A673 (cell line): ENCODE measurements at regions not wholly inside any gene's neighbourhood (a gene's known extent, or its start where the extent isn't known, plus 50 kb on each side); places are given as distances from the start of the nearest gene placed in this dataset.
A peak's percentile ranks its signal among the peaks of the same experiment; 100 is the strongest.

Experiments used
- BruUV-seq: library from RNA; stranded (reverse); fragments of 400-500 nt; replicated peaks from 2 replicates; lab custom pipeline; 2021; lab: Mats Ljungman, UMichigan
- CTCF ChIA-PET: fragments of 300-600 bp; sonication (Branson Sonifier 250); formaldehyde crosslinking; loops from one replicate; lab custom pipeline; 2022; ENCODE audit warnings: antibody characterized with exemption; lab: Charles Lee
- POLR2A ChIA-PET: fragments of 300-600 bp; sonication (Branson Sonifier 250); formaldehyde crosslinking; loops from one replicate; lab custom pipeline; 2022; ENCODE audit warnings: antibody characterized with exemption; ENCODE audit not compliant: low non-redundant PET; lab: Charles Lee
- DNase-seq: peaks from one replicate; pipeline ENCODE4 v3.0.0-alpha.2; 2015; ENCODE audit warnings: low spot score
- H3K27ac ChIP-seq: fragments of 200-600 bp; sonication (generic); 2 replicates; pipeline ENCODE4 v1.5.1; 2016; ENCODE audit warnings: mixed run types, low read depth, mild to moderate bottlenecking, mixed read lengths, antibody characterized with exemption, low read length; ENCODE audit not compliant: poor library complexity, severe bottlenecking
- H3K27me3 ChIP-seq: fragments of 200-600 bp; sonication (generic); replicated peaks from 2 replicates; pipeline ENCODE4 v1.6.1; 2017; ENCODE audit warnings: mixed run types, low read depth, mild to moderate bottlenecking, mixed read lengths, antibody characterized with exemption, low read length; ENCODE audit not compliant: insufficient read depth, poor library complexity
- H3K36me3 ChIP-seq: fragments of 200-600 bp; sonication (generic); 2 replicates; pipeline ENCODE4 v1.6.1; 2016; ENCODE audit warnings: mixed run types, mild to moderate bottlenecking, mixed read lengths, antibody characterized with exemption, low read length; ENCODE audit not compliant: insufficient read depth, poor library complexity, severe bottlenecking
- H3K4me1 ChIP-seq: fragments of 200-600 bp; sonication (generic); 2 replicates; pipeline ENCODE4 v1.6.1; 2017; ENCODE audit warnings: mixed run types, mild to moderate bottlenecking, mixed read lengths, antibody characterized with exemption, low read length; ENCODE audit not compliant: insufficient read depth, poor library complexity, severe bottlenecking
- H3K4me3 ChIP-seq: fragments of 200-600 bp; sonication (generic); 2 replicates; pipeline ENCODE4 v1.5.1; 2016; ENCODE audit warnings: low read depth, mixed run types, mild to moderate bottlenecking, mixed read lengths, low read length; ENCODE audit not compliant: poor library complexity, severe bottlenecking
- H3K9me3 ChIP-seq: fragments of 200-600 bp; sonication (generic); 2 replicates; pipeline ENCODE4 v1.6.1; 2016; ENCODE audit warnings: mixed run types, low read depth, mild to moderate bottlenecking, mixed read lengths, antibody characterized with exemption, low read length; ENCODE audit not compliant: poor library complexity, severe bottlenecking
- EZH2 ChIP-seq: fragments of 200-600 bp; sonication (generic); IDR thresholded peaks from 2 replicates; pipeline ENCODE4 v1.6.1; 2017; ENCODE audit warnings: borderline replicate concordance, low read depth, mild to moderate bottlenecking, mixed read lengths, antibody characterized with exemption, low read length; ENCODE audit not compliant: poor library complexity, severe bottlenecking
- intact Hi-C: fragments of 100-400 bp; cut with micrococcal nuclease; formaldehyde crosslinking; loops from one replicate; pipeline ENCODE4 v1.10.0; 2022; ENCODE audit not compliant: unreplicated experiment
- TF ChIP-seq, protein P1 (sequence below): fragments of 300-800, 200-600 bp; sonication (generic); conservative IDR thresholded peaks from 2 replicates; pipeline ENCODE4 v1.5.1; 2017; ENCODE audit warnings: low read depth, mild to moderate bottlenecking, antibody characterized with exemption, low read length, moderate library complexity, mixed read lengths

GRCh38 chr2:151030663-151031230 is 230.9 kb downstream of the RBM43 start:
- H3K4me1 ChIP-seq, result no peaks in the 10 kb centered on the region
- no peak overlapping the region for H3K27ac ChIP-seq
- DNase-seq, result no peak
- H3K27me3 ChIP-seq, result no peaks in the 10 kb centered on the region
- H3K9me3 ChIP-seq, result no peaks in the 10 kb centered on the region
- H3K4me3 ChIP-seq, result no peak overlapping the region
- CTCF ChIA-PET, result no interaction called here
- TF ChIP-seq, protein P1, sequence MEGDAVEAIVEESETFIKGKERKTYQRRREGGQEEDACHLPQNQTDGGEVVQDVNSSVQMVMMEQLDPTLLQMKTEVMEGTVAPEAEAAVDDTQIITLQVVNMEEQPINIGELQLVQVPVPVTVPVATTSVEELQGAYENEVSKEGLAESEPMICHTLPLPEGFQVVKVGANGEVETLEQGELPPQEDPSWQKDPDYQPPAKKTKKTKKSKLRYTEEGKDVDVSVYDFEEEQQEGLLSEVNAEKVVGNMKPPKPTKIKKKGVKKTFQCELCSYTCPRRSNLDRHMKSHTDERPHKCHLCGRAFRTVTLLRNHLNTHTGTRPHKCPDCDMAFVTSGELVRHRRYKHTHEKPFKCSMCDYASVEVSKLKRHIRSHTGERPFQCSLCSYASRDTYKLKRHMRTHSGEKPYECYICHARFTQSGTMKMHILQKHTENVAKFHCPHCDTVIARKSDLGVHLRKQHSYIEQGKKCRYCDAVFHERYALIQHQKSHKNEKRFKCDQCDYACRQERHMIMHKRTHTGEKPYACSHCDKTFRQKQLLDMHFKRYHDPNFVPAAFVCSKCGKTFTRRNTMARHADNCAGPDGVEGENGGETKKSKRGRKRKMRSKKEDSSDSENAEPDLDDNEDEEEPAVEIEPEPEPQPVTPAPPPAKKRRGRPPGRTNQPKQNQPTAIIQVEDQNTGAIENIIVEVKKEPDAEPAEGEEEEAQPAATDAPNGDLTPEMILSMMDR, result peak; percentile 60
- no peak for TF ChIP-seq EZH2
- no TSS peak for BruUV-seq
- intact Hi-C loops, result no loop called here
- POLR2A ChIA-PET, result no interaction called here
- no peaks in the 10 kb centered on the region for H3K36me3 ChIP-seq

- ChIA-PET POLR2A (no interaction called here), CTCF (no interaction called here)
- intact Hi-C loops, result no loop called here
Measured at GRCh38 chr2:151029406-151030157, 232.1 kb downstream of the RBM43 start.

DNA sequence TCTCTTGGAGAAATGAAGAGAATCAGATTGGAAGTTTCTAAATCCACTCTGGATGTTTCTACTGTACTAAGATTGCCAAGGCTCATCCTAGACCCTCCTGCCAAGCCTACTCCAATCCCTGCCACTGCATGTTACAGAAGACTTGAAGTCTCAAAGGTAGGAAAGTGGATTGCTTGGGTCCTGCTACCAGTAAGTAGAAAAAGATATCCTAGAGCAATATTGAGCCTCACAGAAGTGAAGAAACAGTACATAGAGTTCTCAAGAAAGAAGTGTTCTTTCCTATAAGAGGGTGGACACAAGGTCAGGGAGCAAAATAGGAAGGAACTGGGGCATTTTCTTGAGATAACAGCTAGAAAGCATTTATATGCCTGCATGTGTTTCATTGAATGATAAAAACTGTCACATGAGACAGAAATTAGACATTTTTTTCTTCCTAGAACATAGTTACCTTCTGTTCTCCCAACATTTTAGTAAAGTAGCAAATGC is 232.9 kb downstream of the RBM43 start:
- H3K27ac ChIP-seq, result no peak overlapping the region
- no peaks in the 10 kb centered on the region for H3K36me3 ChIP-seq
- H3K4me1 ChIP-seq, result no peaks in the 10 kb centered on the region
- no peak overlapping the region for H3K4me3 ChIP-seq
- no TSS peak for BruUV-seq
- no peak for DNase-seq
- CTCF ChIA-PET, result no interaction called here
- no peak for TF ChIP-seq EZH2
- TF ChIP-seq, protein P1, result no peak
- intact Hi-C loops, result no loop called here
- H3K27me3 ChIP-seq, result no peaks in the 10 kb centered on the region
- POLR2A ChIA-PET, result no interaction called here
- H3K9me3 ChIP-seq, result no peaks in the 10 kb centered on the region

More at GRCh38 chr2:151029406-151030157, 232.1 kb downstream of the RBM43 start:
- DNase-seq, result no peak
- no peaks in the 10 kb centered on the region for H3K4me1 ChIP-seq
- no peak for TF ChIP-seq EZH2
- TF ChIP-seq, protein P1, result no peak
- H3K36me3 ChIP-seq, result no peaks in the 10 kb centered on the region
- H3K4me3 ChIP-seq, result no peak overlapping the region
- H3K27me3 ChIP-seq, result no peaks in the 10 kb centered on the region
- H3K27ac ChIP-seq, result no peak overlapping the region
- no TSS peak for BruUV-seq
- no peaks in the 10 kb centered on the region for H3K9me3 ChIP-seq
